ENCODE measurements at regions not wholly inside any gene's neighbourhood (a gene's known extent, or its start where the extent isn't known, plus 50 kb on each side); places are given as distances from the start of the nearest gene placed in this dataset.

- no peak for DNase-seq (ENCODE audit: low read depth)
- no peak overlapping the region for H3K4me3 ChIP-seq (ENCODE audit: low read depth, low read length)
- no peak for TF ChIP-seq CTCF (IDR thresholded peaks at IDR 0.05; ENCODE audit: low read depth, low read length, missing control alignments)
These were observed 240.7 kb downstream of the COX18 start for GRCh38 chr4:72828864-72829263.

GRCh38 chr4:72827968-72828367, 241.5 kb downstream of the COX18 start:
- H3K4me3 ChIP-seq (ENCODE audit: low read depth, low read length): no peak overlapping the region
- TF ChIP-seq CTCF (IDR thresholded peaks at IDR 0.05; ENCODE audit: low read depth, low read length, missing control alignments): no peak
- DNase-seq (ENCODE audit: low read depth): no peak

- no peak for DNase-seq (ENCODE audit: low read depth)
- no peak for TF ChIP-seq CTCF (IDR thresholded peaks at IDR 0.05; ENCODE audit: low read depth, low read length, missing control alignments)
- H3K4me3 ChIP-seq (ENCODE audit: low read depth, low read length): no peak overlapping the region
These were observed 249.4 kb downstream of the COX18 start for GRCh38 chr4:72820107-72820506.

GRCh38 chr4:72817012-72817411, 248.0 kb upstream of the ADAMTS3 start:
- TF ChIP-seq CTCF (IDR thresholded peaks at IDR 0.05; ENCODE audit: low read depth, low read length, missing control alignments): no peak
- DNase-seq (ENCODE audit: low read depth): no peak
- H3K4me3 ChIP-seq (ENCODE audit: low read depth, low read length): no peak overlapping the region

GRCh38 chr4:72814241-72814640, 245.2 kb upstream of the ADAMTS3 start:
- DNase-seq (ENCODE audit: low read depth): no peak
- TF ChIP-seq CTCF (IDR thresholded peaks at IDR 0.05; ENCODE audit: low read depth, low read length, missing control alignments): no peak
- no peak overlapping the region for H3K4me3 ChIP-seq (ENCODE audit: low read depth, low read length)

GRCh38 chr4:72809208-72809607, 240.2 kb upstream of the ADAMTS3 start:
- DNase-seq (ENCODE audit: low read depth): no peak
- no peak for TF ChIP-seq CTCF (IDR thresholded peaks at IDR 0.05; ENCODE audit: low read depth, low read length, missing control alignments)
- H3K4me3 ChIP-seq (ENCODE audit: low read depth, low read length): no peak overlapping the region

GRCh38 chr4:72805284-72805683, 236.3 kb upstream of the ADAMTS3 start:
- no peak overlapping the region for H3K4me3 ChIP-seq (ENCODE audit: low read depth, low read length)
- no peak for DNase-seq (ENCODE audit: low read depth)
- no peak for TF ChIP-seq CTCF (IDR thresholded peaks at IDR 0.05; ENCODE audit: low read depth, low read length, missing control alignments)
